ENCODE measurements at regions not wholly inside any gene's neighbourhood (a gene's known extent, or its start where the extent isn't known, plus 50 kb on each side); places are given as distances from the start of the nearest gene placed in this dataset.

DNA sequence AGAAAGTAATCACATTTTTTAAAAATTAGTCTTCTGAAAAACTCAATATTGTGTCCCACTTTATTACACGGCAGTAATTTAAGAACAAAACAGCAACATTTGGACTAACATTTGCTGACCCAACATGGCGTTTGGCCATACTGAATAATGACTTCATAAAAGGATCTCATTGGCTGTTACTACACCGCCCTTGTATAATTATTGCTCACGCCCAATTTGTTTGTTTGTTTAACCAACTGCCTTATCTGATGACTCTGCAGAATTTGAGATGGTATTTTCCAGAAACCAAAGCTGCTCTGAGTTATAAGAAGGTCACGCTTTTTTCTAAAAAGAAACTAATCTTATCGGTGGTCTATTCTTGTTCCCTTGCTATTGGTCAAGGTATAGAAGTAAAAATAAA is 200.2 kb upstream of the TARS1 start:
- Histone ChIP-seq H3K27ac (no peak overlapping the region), H3K9me3 (no peaks in the 10 kb centered on the region), H3K4me1 (peaks cover 0 to 15% (median 2%) of the 10 kb centered on the region in 4 donors), H3K36me3 (no peaks in the 10 kb centered on the region), H3K27me3 (no peaks in the 10 kb centered on the region), H3K4me3 (no peak overlapping the region)
- intact Hi-C loops (cut with DNase I), result no loop called here
- TF ChIP-seq EP300 (IDR thresholded peaks at IDR 0.05), result no peak
- no peak for TF ChIP-seq POLR2A (IDR thresholded peaks at IDR 0.05)
- no peak for TF ChIP-seq POLR2AphosphoS5 (IDR thresholded peaks at IDR 0.05)
- TF ChIP-seq, protein P1, sequence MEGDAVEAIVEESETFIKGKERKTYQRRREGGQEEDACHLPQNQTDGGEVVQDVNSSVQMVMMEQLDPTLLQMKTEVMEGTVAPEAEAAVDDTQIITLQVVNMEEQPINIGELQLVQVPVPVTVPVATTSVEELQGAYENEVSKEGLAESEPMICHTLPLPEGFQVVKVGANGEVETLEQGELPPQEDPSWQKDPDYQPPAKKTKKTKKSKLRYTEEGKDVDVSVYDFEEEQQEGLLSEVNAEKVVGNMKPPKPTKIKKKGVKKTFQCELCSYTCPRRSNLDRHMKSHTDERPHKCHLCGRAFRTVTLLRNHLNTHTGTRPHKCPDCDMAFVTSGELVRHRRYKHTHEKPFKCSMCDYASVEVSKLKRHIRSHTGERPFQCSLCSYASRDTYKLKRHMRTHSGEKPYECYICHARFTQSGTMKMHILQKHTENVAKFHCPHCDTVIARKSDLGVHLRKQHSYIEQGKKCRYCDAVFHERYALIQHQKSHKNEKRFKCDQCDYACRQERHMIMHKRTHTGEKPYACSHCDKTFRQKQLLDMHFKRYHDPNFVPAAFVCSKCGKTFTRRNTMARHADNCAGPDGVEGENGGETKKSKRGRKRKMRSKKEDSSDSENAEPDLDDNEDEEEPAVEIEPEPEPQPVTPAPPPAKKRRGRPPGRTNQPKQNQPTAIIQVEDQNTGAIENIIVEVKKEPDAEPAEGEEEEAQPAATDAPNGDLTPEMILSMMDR (IDR thresholded peaks at IDR 0.05), result no peak
- no peak for DNase-seq
- WGBS, 2 donors, result 90 to 93% methylated on average over 6 of the region's 6 CpGs

DNA sequence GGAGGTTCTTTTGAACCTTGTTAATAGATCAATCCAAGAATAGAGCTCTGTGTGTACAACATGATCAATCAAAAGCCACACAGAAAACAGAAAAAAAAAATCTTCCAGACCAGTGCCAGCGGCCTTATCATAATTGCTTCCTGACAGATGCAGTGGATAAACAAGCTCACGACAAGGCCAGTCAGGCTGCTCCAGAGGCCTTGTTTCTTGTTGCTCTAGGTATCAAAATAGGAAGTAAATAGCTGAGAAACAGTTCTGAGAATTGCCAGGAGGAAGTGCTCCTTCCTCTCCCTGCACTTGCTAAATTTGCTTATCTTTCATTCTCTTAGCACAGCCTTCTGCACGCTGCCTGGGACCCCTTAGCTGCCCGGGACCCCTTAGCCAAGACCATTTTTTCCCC is 199.0 kb upstream of the TARS1 start:
- no peak for DNase-seq

DNA sequence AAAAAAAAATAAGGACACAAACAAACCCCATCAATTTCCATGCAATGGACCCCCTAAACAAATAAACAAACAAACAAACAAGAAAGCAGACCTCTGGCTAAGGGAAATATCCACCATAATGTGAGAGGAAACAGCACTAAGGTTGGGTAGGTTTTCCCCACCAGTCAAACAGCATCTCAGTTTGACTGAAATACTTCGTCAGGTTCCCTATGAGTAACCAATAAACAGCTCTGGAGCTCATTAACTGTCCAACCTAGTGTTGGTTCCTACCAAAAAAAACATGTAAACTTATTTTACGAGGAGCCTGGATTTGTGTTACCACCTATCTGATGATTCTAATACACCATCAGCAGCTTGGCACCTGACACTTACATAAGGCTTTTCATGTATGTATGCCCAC is 198.5 kb upstream of the TARS1 start:
- peaks cover 0 to 11% (median 0%) of the 10 kb centered on the region in 4 donors for H3K4me1 ChIP-seq
- intact Hi-C loops (cut with DNase I), result no loop called here
- 86 to 89% methylated on average over 2 of the region's 2 CpGs for WGBS, 2 donors

More for the DNA sequence above, 199.0 kb upstream of the TARS1 start:
- Histone ChIP-seq H3K27me3 (no peaks in the 10 kb centered on the region), H3K4me1 (peaks cover 0 to 14% (median 0%) of the 10 kb centered on the region in 4 donors), H3K27ac (no peak overlapping the region), H3K9me3 (no peaks in the 10 kb centered on the region), H3K4me3 (no peak overlapping the region), H3K36me3 (no peaks in the 10 kb centered on the region)
- WGBS, 2 donors, result 19 to 27% methylated on average over 4 of the region's 4 CpGs
- TF ChIP-seq POLR2A (IDR thresholded peaks at IDR 0.05), result no peak
- no peak for TF ChIP-seq EP300 (IDR thresholded peaks at IDR 0.05)
- TF ChIP-seq POLR2AphosphoS5 (IDR thresholded peaks at IDR 0.05), result no peak
- TF ChIP-seq, protein P1 (IDR thresholded peaks at IDR 0.05), result no peak
- intact Hi-C loops (cut with DNase I), result no loop called here

DNA sequence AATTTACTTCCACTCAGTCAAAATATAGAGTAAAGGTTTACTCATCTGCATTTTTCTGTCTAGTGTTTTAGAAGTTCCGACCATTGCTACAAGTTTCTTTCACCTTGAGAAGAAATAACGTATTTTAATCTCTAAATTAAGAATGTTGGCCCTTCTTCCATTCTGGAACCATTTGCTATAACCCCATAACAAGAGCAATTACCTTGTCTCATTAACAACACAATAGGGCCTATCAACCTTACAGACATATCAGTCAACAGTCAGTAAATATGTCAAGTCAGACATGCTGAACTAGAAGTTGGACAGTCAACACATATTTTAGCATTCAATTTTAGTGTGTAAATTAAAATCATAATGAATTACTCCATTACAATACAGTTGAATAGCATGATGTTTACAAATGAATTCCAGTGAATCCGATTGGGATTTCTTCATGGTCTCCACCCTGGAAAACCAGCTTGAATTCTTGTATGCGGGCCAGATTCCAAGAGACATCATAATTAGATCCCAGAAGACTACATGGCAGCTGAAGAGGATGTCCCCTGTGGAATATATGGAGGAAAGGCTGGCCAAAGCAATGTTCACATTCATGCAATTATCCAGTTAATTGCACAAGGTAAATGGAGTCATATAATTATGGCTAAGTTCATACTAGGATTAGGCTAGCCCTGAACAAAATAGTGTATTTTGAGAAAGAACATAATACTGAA is 196.2 kb upstream of the TARS1 start:
- H3K27me3 ChIP-seq, result no peaks in the 10 kb centered on the region
- H3K27ac ChIP-seq, result no peak overlapping the region
- H3K4me1 ChIP-seq, result no peaks in the 10 kb centered on the region
- H3K36me3 ChIP-seq, result no peaks in the 10 kb centered on the region
- no peaks in the 10 kb centered on the region for H3K9me3 ChIP-seq
- no peak for DNase-seq
- 84 to 86% methylated on average over 4 of the region's 4 CpGs for WGBS, 2 donors
- H3K4me3 ChIP-seq, result no peak overlapping the region
- TF ChIP-seq, protein P1 (IDR thresholded peaks at IDR 0.05), result no peak
- TF ChIP-seq POLR2A (IDR thresholded peaks at IDR 0.05) (no peak), POLR2AphosphoS5 (IDR thresholded peaks at IDR 0.05) (no peak), EP300 (IDR thresholded peaks at IDR 0.05) (no peak)
- intact Hi-C loops (cut with DNase I), result no loop called here

More for the DNA sequence above, 198.5 kb upstream of the TARS1 start:
- no peak overlapping the region for H3K4me3 ChIP-seq
- no peaks in the 10 kb centered on the region for H3K9me3 ChIP-seq
- no peaks in the 10 kb centered on the region for H3K27me3 ChIP-seq
- no peak overlapping the region for H3K27ac ChIP-seq
- no peak for DNase-seq
- TF ChIP-seq, protein P1 (IDR thresholded peaks at IDR 0.05), result no peak
- TF ChIP-seq EP300 (IDR thresholded peaks at IDR 0.05) (no peak), POLR2AphosphoS5 (IDR thresholded peaks at IDR 0.05) (no peak), POLR2A (IDR thresholded peaks at IDR 0.05) (no peak)
- H3K36me3 ChIP-seq, result no peaks in the 10 kb centered on the region

DNA sequence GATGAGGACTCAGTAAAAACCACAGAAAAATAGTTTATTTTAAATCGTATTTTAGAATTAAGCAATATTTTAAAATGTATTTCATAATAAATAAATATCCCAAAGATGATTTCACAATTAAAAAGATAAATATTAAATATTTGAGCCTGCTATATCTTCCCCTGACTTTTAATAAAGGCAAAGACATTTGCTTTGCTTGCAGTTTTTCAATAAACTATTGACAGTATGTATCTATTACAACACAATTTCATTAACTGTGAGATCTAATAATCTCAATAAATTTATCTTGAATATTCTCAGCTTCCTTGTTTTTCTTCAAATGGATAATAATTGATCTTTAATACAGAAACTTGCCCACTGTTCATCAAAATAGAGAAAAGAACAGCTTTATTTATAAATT is 186.2 kb upstream of the TARS1 start:
- H3K4me1 ChIP-seq, result peaks cover 0 to 11% (median 7%) of the 10 kb centered on the region in 4 donors
- H3K4me3 ChIP-seq, result no peak overlapping the region
- intact Hi-C loops (cut with DNase I), result no loop called here
- H3K9me3 ChIP-seq, result no peaks in the 10 kb centered on the region
- TF ChIP-seq POLR2AphosphoS5 (IDR thresholded peaks at IDR 0.05), result no peak
- H3K27me3 ChIP-seq, result no peaks in the 10 kb centered on the region
- H3K27ac ChIP-seq, result no peak overlapping the region
- no peak for DNase-seq
- H3K36me3 ChIP-seq, result no peaks in the 10 kb centered on the region
- WGBS, 2 donors, result 92% methylated on average over 1 of the region's 1 CpG
